Gastroesophageal sphincter (tissue), 4 donors: ENCODE measurements at regions not wholly inside any gene's neighbourhood (a gene's known extent, or its start where the extent isn't known, plus 50 kb on each side); places are given as distances from the start of the nearest gene placed in this dataset.

Experiments
- ATAC-seq: fragments of 150-250 bp; one replicate; pipeline ENCODE4 v1.9.1; 2016; ENCODE audit warnings: mild to moderate bottlenecking, moderate library complexity
- H3K27ac ChIP-seq, 4 donors: fragments of 200-600 bp; sonication (generic) in 3 of 4; 1 replicate in 3 of 4; 2 replicates in 1 of 4; pipeline ENCODE4 v1.5.1; 2016 to 2019
- H3K27me3 ChIP-seq: fragments of 200-600 bp; sonication (generic); one replicate; pipeline ENCODE4 v1.5.1; 2019
- H3K36me3 ChIP-seq, 2 donors: fragments of 200-600 bp; sonication (generic); one replicate each; pipeline ENCODE4 v1.5.1; 2019; ENCODE audit warnings: control low read depth in 1 of 2
- H3K4me1 ChIP-seq, 3 donors: fragments of 200-600 bp; sonication (generic); 1 replicate in 2 of 3; 2 replicates in 1 of 3; pipeline ENCODE4 v1.5.1; 2016 to 2019; ENCODE audit warnings: control low read depth in 2 of 3
- H3K4me3 ChIP-seq, 2 donors: fragments of 200-600 bp; sonication (generic); one replicate each; pipeline ENCODE4 v1.5.1; 2019; ENCODE audit warnings: mild to moderate bottlenecking in 1 of 2, moderate library complexity in 1 of 2
- H3K9me3 ChIP-seq, 3 donors: fragments of 200-600 bp; sonication (generic); one replicate each; pipeline ENCODE4 v1.5.1; 2017 to 2019; ENCODE audit warnings: control low read depth in 2 of 3
- CTCF ChIP-seq, 4 experiments: fragments of 200-600 bp in 2 of 4; fragments of 450-650 bp in 2 of 4; sonication (generic) in 1 of 4; IDR thresholded peaks; one replicate each; pipeline ENCODE4 v1.5.1; 2017 to 2019; ENCODE audit warnings: antibody characterized with exemption in 4 of 4, mild to moderate bottlenecking in 2 of 4, moderate library complexity in 2 of 4
- EP300 ChIP-seq: sonication (generic); formaldehyde crosslinking; IDR thresholded peaks from one replicate; pipeline ENCODE4 v1.6.1; 2017; ENCODE audit warnings: antibody characterized with exemption, mild to moderate bottlenecking
- POLR2A ChIP-seq, 2 donors: fragments of 450-650 bp; IDR thresholded peaks; one replicate each; pipeline ENCODE4 v1.6.1; 2017; ENCODE audit warnings: antibody characterized with exemption in 2 of 2, mild to moderate bottlenecking in 2 of 2, moderate library complexity in 1 of 2
- POLR2AphosphoS5 ChIP-seq: sonication (generic); formaldehyde crosslinking; IDR thresholded peaks from one replicate; pipeline ENCODE4 v1.6.1; 2017; ENCODE audit warnings: antibody characterized with exemption
- WGBS, 2 donors: methylation state at CpG; one replicate each; pipeline ENCODE4 v1.1.5; 2018; ENCODE audit warnings: low coverage in 1 of 2; 5-methylcytosine and 5-hydroxymethylcytosine counted together

- WGBS, 2 donors, result 92 to 98% methylated on average over 6 of the region's 6 CpGs
- no peaks in the 10 kb centered on the region for H3K9me3 ChIP-seq
Observed at GRCh38 chr3:167909952-167910351, 174.4 kb downstream of the SERPINI1 start.

GRCh38 chr3:167909504-167909896 lies 174.0 kb downstream of the SERPINI1 start:
- 60 to 83% methylated on average over 1 of the region's 1 CpG for WGBS, 2 donors
- no peak overlapping the region for H3K4me3 ChIP-seq
- H3K4me1 ChIP-seq, result no peaks in the 10 kb centered on the region
- no peak for ATAC-seq
- H3K9me3 ChIP-seq, result no peaks in the 10 kb centered on the region
- TF ChIP-seq POLR2AphosphoS5 (no peak), EP300 (no peak), POLR2A (IDR thresholded peaks at IDR 0.05) (no peak), CTCF (IDR thresholded peaks at IDR 0.05) (no peak)
- no peaks in the 10 kb centered on the region for H3K36me3 ChIP-seq
- H3K27me3 ChIP-seq, result no peaks in the 10 kb centered on the region
- no peak overlapping the region for H3K27ac ChIP-seq

More at GRCh38 chr3:167909952-167910351, 174.4 kb downstream of the SERPINI1 start:
- no peak overlapping the region for H3K27ac ChIP-seq
- no peaks in the 10 kb centered on the region for H3K36me3 ChIP-seq
- no peaks in the 10 kb centered on the region for H3K4me1 ChIP-seq
- no peak for TF ChIP-seq CTCF (IDR thresholded peaks at IDR 0.05)
- TF ChIP-seq EP300, result no peak
- no peak for TF ChIP-seq POLR2A (IDR thresholded peaks at IDR 0.05)
- TF ChIP-seq POLR2AphosphoS5, result no peak
- H3K27me3 ChIP-seq, result no peaks in the 10 kb centered on the region
- H3K4me3 ChIP-seq, result no peak overlapping the region
- no peak for ATAC-seq

- Histone ChIP-seq H3K4me1 (no peaks in the 10 kb centered on the region), H3K27ac (no peak overlapping the region), H3K9me3 (no peaks in the 10 kb centered on the region), H3K27me3 (no peaks in the 10 kb centered on the region), H3K36me3 (no peaks in the 10 kb centered on the region), H3K4me3 (no peak overlapping the region)
- ATAC-seq, result no peak
- 68 to 85% methylated on average over 4 to 5 of the region's 5 CpGs for WGBS, 2 donors
- TF ChIP-seq CTCF (IDR thresholded peaks at IDR 0.05) (no peak), POLR2A (IDR thresholded peaks at IDR 0.05) (no peak), EP300 (no peak), POLR2AphosphoS5 (no peak)
Observed at GRCh38 chr3:167908746-167909503, 173.4 kb downstream of the SERPINI1 start.

- TF ChIP-seq POLR2AphosphoS5 (no peak), EP300 (no peak), CTCF (IDR thresholded peaks at IDR 0.05) (no peak), POLR2A (IDR thresholded peaks at IDR 0.05) (no peak)
- H3K4me1 ChIP-seq, result no peaks in the 10 kb centered on the region
- no peaks in the 10 kb centered on the region for H3K9me3 ChIP-seq
- ATAC-seq, result no peak
- 100% methylated on average over 3 to 4 of the region's 4 CpGs for WGBS, 2 donors
- no peak overlapping the region for H3K4me3 ChIP-seq
- no peak overlapping the region for H3K27ac ChIP-seq
- H3K27me3 ChIP-seq, result no peaks in the 10 kb centered on the region
- no peaks in the 10 kb centered on the region for H3K36me3 ChIP-seq
Observed at GRCh38 chr3:167908221-167908620, 172.7 kb downstream of the SERPINI1 start.

- no peaks in the 10 kb centered on the region for H3K9me3 ChIP-seq
- no peak for ATAC-seq
- WGBS, 2 donors, result 53 to 59% methylated on average over 1 of the region's 1 CpG
Observed at GRCh38 chr3:167901138-167901537, 165.6 kb downstream of the SERPINI1 start.

More at GRCh38 chr3:167901138-167901537, 165.6 kb downstream of the SERPINI1 start:
- no peak overlapping the region for H3K4me3 ChIP-seq
- no peaks in the 10 kb centered on the region for H3K4me1 ChIP-seq
- H3K36me3 ChIP-seq, result no peaks in the 10 kb centered on the region
- TF ChIP-seq POLR2AphosphoS5, result no peak
- TF ChIP-seq POLR2A (IDR thresholded peaks at IDR 0.05), result no peak
- TF ChIP-seq EP300, result no peak
- no peak for TF ChIP-seq CTCF (IDR thresholded peaks at IDR 0.05)
- H3K27ac ChIP-seq, result no peak overlapping the region
- H3K27me3 ChIP-seq, result no peaks in the 10 kb centered on the region
